ENCODE measurements at regions not wholly inside any gene's neighbourhood (a gene's known extent, or its start where the extent isn't known, plus 50 kb on each side); places are given as distances from the start of the nearest gene placed in this dataset.

- FAIRE-seq, result peak; percentile 95
Observed at GRCh38 chr6:14066782-14067406, 50.7 kb upstream of the CD83 start.

- no peak for FAIRE-seq
Observed at GRCh38 chr6:14067656-14068055, 49.9 kb upstream of the CD83 start.

All from G401.6 (cell line).